Mesothelial cell of epicardium (in vitro differentiated cells): ENCODE measurements at regions not wholly inside any gene's neighbourhood (a gene's known extent, or its start where the extent isn't known, plus 50 kb on each side); places are given as distances from the start of the nearest gene placed in this dataset.

ENCODE experiments used
- DNase-seq, 2 experiments: peaks; one replicate each; pipeline ENCODE4 v3.0.0; 2021; ENCODE audit warnings: low spot score in 2 of 2; ENCODE audit not compliant: unreplicated experiment in 2 of 2
- H3K27ac Mint-ChIP-seq: 2 replicates; pipeline ENCODE4 v1.8.0; 2021; ENCODE audit warnings: mixed read lengths
- H3K27me3 Mint-ChIP-seq: 2 replicates; pipeline ENCODE4 v1.8.0; 2021; ENCODE audit warnings: low read depth, mixed read lengths
- H3K36me3 Mint-ChIP-seq: 2 replicates; pipeline ENCODE4 v1.8.0; 2021; ENCODE audit warnings: mixed read lengths
- H3K4me1 Mint-ChIP-seq: 2 replicates; pipeline ENCODE4 v1.8.0; 2021; ENCODE audit warnings: mixed read lengths
- H3K4me3 Mint-ChIP-seq: 2 replicates; pipeline ENCODE4 v1.8.0; 2021; ENCODE audit warnings: mild to moderate bottlenecking, moderate library complexity, mixed read lengths
- H3K9me3 Mint-ChIP-seq: 2 replicates; pipeline ENCODE4 v1.8.0; 2021; ENCODE audit warnings: mixed read lengths
- TF ChIP-seq, protein P1 (sequence below): fragments of 200-600 bp; sonication (generic); IDR thresholded peaks from one replicate; pipeline ENCODE4 v1.5.0; 2021; ENCODE audit warnings: antibody characterized with exemption; ENCODE audit not compliant: unreplicated experiment

DNA sequence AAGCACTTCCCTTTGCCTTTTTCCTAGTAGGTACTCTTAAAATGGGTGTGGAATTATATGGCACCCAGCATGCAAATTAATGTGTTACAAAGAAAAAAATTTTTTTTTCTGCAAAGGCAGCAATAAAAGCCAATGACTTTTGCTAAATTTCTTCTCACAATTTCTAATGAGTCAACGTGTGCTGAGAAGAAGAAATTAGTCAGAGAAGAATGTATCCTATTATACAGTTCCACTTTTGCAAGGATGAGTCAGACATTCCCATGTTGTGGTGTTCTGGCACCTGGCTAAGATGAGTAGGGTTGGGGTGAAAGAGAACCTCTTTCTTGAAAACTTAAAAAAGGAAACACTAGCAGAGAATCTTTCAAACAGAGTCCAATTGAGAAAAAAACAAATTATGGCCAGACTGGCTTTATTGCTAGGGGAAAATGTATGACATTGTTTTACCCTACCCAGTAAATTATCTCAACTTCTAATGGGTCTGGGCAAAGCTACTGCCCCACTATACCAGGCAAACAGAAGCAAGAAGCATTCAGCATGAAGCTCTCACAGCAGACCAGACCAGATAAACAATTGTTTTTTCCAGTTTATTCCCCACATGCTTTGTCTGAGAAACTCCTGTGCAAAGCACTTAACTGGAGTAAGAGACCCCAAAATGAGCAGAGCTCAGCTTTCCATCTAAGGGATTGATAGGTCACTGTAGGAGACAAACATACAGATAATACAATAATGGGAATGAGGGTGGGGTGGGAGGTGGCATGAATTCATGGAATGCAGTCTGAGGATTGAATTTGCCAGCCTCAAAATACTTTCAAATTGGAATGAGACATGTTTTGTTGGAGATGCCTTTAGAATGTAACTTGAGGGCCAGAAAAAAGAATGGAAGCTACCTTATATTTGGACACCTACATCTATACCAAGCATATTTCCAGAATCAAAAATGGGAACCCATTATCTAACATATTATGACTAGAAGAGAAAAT lies 220.8 kb upstream of the RFX3 start:
- Mint-ChIP-seq H3K4me1 (peaks cover 11% of the 10 kb centered on the region), H3K27ac (no peak overlapping the region), H3K4me3 (no peak overlapping the region), H3K9me3 (peaks cover 4% of the 10 kb centered on the region), H3K36me3 (no peaks in the 10 kb centered on the region), H3K27me3 (peaks cover 1% of the 10 kb centered on the region)
- TF ChIP-seq, protein P1, sequence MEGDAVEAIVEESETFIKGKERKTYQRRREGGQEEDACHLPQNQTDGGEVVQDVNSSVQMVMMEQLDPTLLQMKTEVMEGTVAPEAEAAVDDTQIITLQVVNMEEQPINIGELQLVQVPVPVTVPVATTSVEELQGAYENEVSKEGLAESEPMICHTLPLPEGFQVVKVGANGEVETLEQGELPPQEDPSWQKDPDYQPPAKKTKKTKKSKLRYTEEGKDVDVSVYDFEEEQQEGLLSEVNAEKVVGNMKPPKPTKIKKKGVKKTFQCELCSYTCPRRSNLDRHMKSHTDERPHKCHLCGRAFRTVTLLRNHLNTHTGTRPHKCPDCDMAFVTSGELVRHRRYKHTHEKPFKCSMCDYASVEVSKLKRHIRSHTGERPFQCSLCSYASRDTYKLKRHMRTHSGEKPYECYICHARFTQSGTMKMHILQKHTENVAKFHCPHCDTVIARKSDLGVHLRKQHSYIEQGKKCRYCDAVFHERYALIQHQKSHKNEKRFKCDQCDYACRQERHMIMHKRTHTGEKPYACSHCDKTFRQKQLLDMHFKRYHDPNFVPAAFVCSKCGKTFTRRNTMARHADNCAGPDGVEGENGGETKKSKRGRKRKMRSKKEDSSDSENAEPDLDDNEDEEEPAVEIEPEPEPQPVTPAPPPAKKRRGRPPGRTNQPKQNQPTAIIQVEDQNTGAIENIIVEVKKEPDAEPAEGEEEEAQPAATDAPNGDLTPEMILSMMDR: no peak
- DNase-seq: no peak

GRCh38 chr9:3743901-3744413 lies 218.2 kb upstream of the RFX3 start:
- DNase-seq: no peak
- peaks cover 1% of the 10 kb centered on the region for H3K27me3 Mint-ChIP-seq

DNA sequence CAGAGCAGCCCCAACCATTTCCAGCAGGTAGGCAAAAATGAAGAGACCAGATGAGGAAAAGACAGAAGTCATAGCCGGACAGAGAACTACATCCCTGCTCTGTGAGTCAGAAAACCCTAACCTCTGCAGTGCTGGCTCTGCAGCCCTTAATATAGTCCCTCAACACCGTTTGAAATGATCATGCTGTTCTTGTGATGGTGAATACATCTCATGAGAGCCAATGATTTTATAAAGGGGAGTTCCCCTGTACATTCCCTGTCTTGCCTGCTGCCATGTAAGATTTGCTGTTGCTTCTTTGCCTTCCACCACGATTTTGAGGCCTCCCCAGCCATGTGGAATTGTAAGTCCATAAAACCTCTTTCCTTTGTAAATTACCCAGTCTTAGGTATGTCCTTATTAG lies 216.8 kb upstream of the RFX3 start:
- Mint-ChIP-seq H3K4me3 (no peak overlapping the region), H3K27me3 (peaks cover 1% of the 10 kb centered on the region), H3K4me1 (peaks cover 20% of the 10 kb centered on the region), H3K9me3 (peaks cover 4% of the 10 kb centered on the region), H3K27ac (no peak overlapping the region), H3K36me3 (no peaks in the 10 kb centered on the region)
- TF ChIP-seq, protein P1: no peak
- DNase-seq: no peak

More at GRCh38 chr9:3743901-3744413, 218.2 kb upstream of the RFX3 start:
- Mint-ChIP-seq H3K27ac (no peak overlapping the region), H3K4me3 (no peak overlapping the region), H3K9me3 (peaks cover 4% of the 10 kb centered on the region), H3K4me1 (peaks cover 23% of the 10 kb centered on the region), H3K36me3 (no peaks in the 10 kb centered on the region)
- TF ChIP-seq, protein P1: no peak

DNA sequence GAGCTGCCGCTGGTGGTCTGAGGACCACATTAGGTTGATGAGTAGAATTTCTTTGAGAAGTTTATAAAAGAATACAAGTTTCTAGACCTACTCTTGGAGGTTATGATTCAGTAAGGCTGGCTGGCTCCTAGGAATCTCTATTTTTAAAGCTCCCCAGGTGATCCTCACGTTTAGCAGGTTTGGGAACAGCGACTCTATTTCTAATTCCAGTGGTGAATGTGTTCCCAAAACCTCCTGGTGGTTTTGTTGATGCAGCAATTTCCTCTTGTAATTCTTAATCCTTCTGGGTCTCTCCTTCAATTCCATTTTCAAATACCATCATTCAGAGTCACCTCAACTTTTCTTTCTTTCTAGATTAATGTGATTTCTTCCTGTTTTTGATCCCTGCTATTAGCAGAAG lies 215.9 kb upstream of the RFX3 start:
- TF ChIP-seq, protein P1: no peak
- DNase-seq: no peak
- Mint-ChIP-seq H3K36me3 (no peaks in the 10 kb centered on the region), H3K9me3 (peaks cover 4% of the 10 kb centered on the region), H3K27me3 (peaks cover 1% of the 10 kb centered on the region), H3K27ac (no peak overlapping the region), H3K4me1 (peaks cover 20% of the 10 kb centered on the region), H3K4me3 (no peak overlapping the region)

GRCh38 chr9:3740690-3741419 lies 215.1 kb upstream of the RFX3 start:
- no peaks in the 10 kb centered on the region for H3K9me3 Mint-ChIP-seq
- peaks cover 20% of the 10 kb centered on the region for H3K4me1 Mint-ChIP-seq
- peaks cover 1% of the 10 kb centered on the region for H3K27me3 Mint-ChIP-seq
- no peak for DNase-seq
- H3K27ac Mint-ChIP-seq: peak overlapping the region; percentile 31
- TF ChIP-seq, protein P1: no peak
- no peak overlapping the region for H3K4me3 Mint-ChIP-seq
- no peaks in the 10 kb centered on the region for H3K36me3 Mint-ChIP-seq
